ENCODE measurements at regions not wholly inside any gene's neighbourhood (a gene's known extent, or its start where the extent isn't known, plus 50 kb on each side); places are given as distances from the start of the nearest gene placed in this dataset.
"Not testable (repeated sequence)": the region's sequence is repeated elsewhere in the genome, so short reads cannot be mapped to it uniquely, and the experiment has no call there.

GRCh38 chr5:130398825-130399224 lies 494.6 kb downstream of the CHSY3 start:
- Histone ChIP-seq H3K4me1 (ENCODE audit: control insufficient read depth in 1 of 2, insufficient read depth in 2 of 2, low read length in 2 of 2) (no peaks in the 10 kb centered on the region), H3K9ac (ENCODE audit: low read length) (no peak overlapping the region), H3K4me3 (replicated peaks in 1 of 2; ENCODE audit: low read depth in 1 of 2, low read length in 2 of 2) (no peak overlapping the region), H2AFZ (ENCODE audit: low read depth, low read length, poor library complexity, severe bottlenecking) (no peak overlapping the region), H3K27ac (ENCODE audit: low read depth, low read length) (no peak overlapping the region), H3K9me2 (ENCODE audit: insufficient read depth) (no peaks in the 10 kb centered on the region), H4K20me1 (ENCODE audit: insufficient read depth) (no peaks in the 10 kb centered on the region), H3K4me2 (ENCODE audit: low read length) (no peak overlapping the region), H3K9me3 (ENCODE audit: control insufficient read depth in 1 of 2, insufficient read depth in 1 of 2, low read depth in 1 of 2, low read length in 2 of 2) (no peaks in the 10 kb centered on the region), H3K27me3 (ENCODE audit: insufficient read depth, low read length) (no peaks in the 10 kb centered on the region), H3K79me2 (ENCODE audit: insufficient read depth, low read length) (no peaks in the 10 kb centered on the region), H3K36me3 (ENCODE audit: control insufficient read depth in 1 of 2, insufficient read depth in 2 of 2, low read length in 2 of 2) (no peaks in the 10 kb centered on the region)
- no peak for DNase-seq (ENCODE audit: low read depth, low spot score)
- RAD21 ChIA-PET (ENCODE audit: low non-redundant PET in 1 of 2, low total read pairs in 2 of 2, uncharacterized antibody in 2 of 2, unreplicated experiment in 2 of 2): no interaction called here
- intact Hi-C loops (cut with micrococcal nuclease): no loop called here
- CTCF ChIA-PET: no interaction called here
- no peak for TF ChIP-seq JUND (IDR thresholded peaks at IDR 0.05)
- no peak for TF ChIP-seq CBX3 (IDR thresholded peaks at IDR 0.05; ENCODE audit: low read depth)
- TF ChIP-seq ZNF274 (IDR thresholded peaks at IDR 0.05; ENCODE audit: low read depth, low read length): no peak
- TF ChIP-seq FOSL1 (IDR thresholded peaks at IDR 0.05; ENCODE audit: low read depth): no peak
- no peak for TF ChIP-seq CTCF (IDR thresholded peaks at IDR 0.05 in 2 of 3, conservative IDR thresholded peaks at IDR 0.05 in 1 of 3; ENCODE audit: borderline replicate concordance in 1 of 3, insufficient read depth in 1 of 3, low read depth in 2 of 3, low read length in 2 of 3)
- no peak for TF ChIP-seq EGR1 (IDR thresholded peaks at IDR 0.05; ENCODE audit: low read depth)
- TF ChIP-seq REST (IDR thresholded peaks at IDR 0.05; ENCODE audit: low read depth): no peak
- no peak for TF ChIP-seq SIN3A (IDR thresholded peaks at IDR 0.05; ENCODE audit: low read depth)
- TF ChIP-seq SRF (IDR thresholded peaks at IDR 0.05; ENCODE audit: low read depth): no peak
- TF ChIP-seq MAX (IDR thresholded peaks at IDR 0.05): no peak
- no peak for TF ChIP-seq RAD21 (IDR thresholded peaks at IDR 0.05; ENCODE audit: low read depth)
- no peak for TF ChIP-seq POLR2A (IDR thresholded peaks at IDR 0.05; ENCODE audit: borderline replicate concordance, extremely low read depth, insufficient read depth, insufficient read length)
- TF ChIP-seq POLR2AphosphoS5 (IDR thresholded peaks at IDR 0.05; ENCODE audit: low read depth, low read length): no peak
- BruUV-seq (replicated peaks): no TSS peak
- ATAC-seq: no peak
- POLR2A ChIA-PET: no interaction called here

GRCh38 chr5:130397727-130398126 lies 493.5 kb downstream of the CHSY3 start:
- RAD21 ChIA-PET (ENCODE audit: low non-redundant PET in 1 of 2, low total read pairs in 2 of 2, uncharacterized antibody in 2 of 2, unreplicated experiment in 2 of 2); H3K79me2 ChIP-seq (ENCODE audit: insufficient read depth, low read length); H3K4me2 ChIP-seq (ENCODE audit: low read length); H3K27me3 ChIP-seq (ENCODE audit: insufficient read depth, low read length); H3K27ac ChIP-seq (ENCODE audit: low read depth, low read length); H4K20me1 ChIP-seq (ENCODE audit: insufficient read depth); H2AFZ ChIP-seq (ENCODE audit: low read depth, low read length, poor library complexity, severe bottlenecking); DNase-seq (ENCODE audit: low read depth, low spot score); ATAC-seq; BruUV-seq (replicated peaks); CTCF ChIA-PET; POLR2A ChIA-PET; intact Hi-C loops (cut with micrococcal nuclease); H3K9me2 ChIP-seq (ENCODE audit: insufficient read depth); H3K4me3 ChIP-seq (replicated peaks in 1 of 2; ENCODE audit: low read depth in 1 of 2, low read length in 2 of 2); H3K36me3 ChIP-seq (ENCODE audit: control insufficient read depth in 1 of 2, insufficient read depth in 2 of 2, low read length in 2 of 2); H3K4me1 ChIP-seq (ENCODE audit: control insufficient read depth in 1 of 2, insufficient read depth in 2 of 2, low read length in 2 of 2); H3K9me3 ChIP-seq (ENCODE audit: control insufficient read depth in 1 of 2, insufficient read depth in 1 of 2, low read depth in 1 of 2, low read length in 2 of 2); H3K9ac ChIP-seq (ENCODE audit: low read length): not testable (repeated sequence)

Data from HCT116 (cell line).